WTC11 (cell line): ENCODE measurements at regions not wholly inside any gene's neighbourhood (a gene's known extent, or its start where the extent isn't known, plus 50 kb on each side); places are given as distances from the start of the nearest gene placed in this dataset.

Experiments
- SP1 ChIP-seq: sonication (generic); formaldehyde crosslinking; conservative IDR thresholded peaks from 2 replicates; pipeline ENCODE4 v1.8.1; 2022; ENCODE audit warnings: missing genetic modification reagents
- TF ChIP-seq, protein P1 (sequence below): sonication (generic); formaldehyde crosslinking; IDR thresholded peaks from 2 replicates; pipeline ENCODE4 v1.8.1; 2023; ENCODE audit warnings: mild to moderate bottlenecking, missing genetic modification reagents, moderate library complexity
- TF ChIP-seq, protein P2 (sequence below): fragments of 200-600 bp; IDR thresholded peaks from 2 replicates; pipeline ENCODE4 v1.8.0; 2022; ENCODE audit warnings: antibody characterized with exemption

DNA sequence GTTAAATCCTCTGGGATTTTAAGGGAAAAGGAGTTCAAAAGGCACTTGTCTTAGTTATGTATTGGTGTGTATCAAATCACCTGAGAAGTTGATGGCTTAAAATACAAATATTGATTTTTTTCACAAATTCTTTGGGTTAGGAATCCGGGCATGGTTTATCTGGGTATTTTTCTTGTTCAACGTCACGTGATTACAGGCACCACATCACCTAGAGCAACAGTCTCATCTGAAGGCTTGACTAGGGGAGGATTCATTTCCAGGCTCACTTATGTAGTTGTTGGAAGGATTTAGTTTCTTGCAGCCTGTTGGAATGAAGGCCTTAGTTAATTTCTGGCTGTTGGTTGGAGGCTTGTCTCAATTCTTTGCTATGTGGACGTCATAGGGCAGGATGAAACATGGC is 326.1 kb downstream of the STIM2 start:
- TF ChIP-seq SP1 (CRISPR knock-in tag) = no peak
- TF ChIP-seq, protein P1, sequence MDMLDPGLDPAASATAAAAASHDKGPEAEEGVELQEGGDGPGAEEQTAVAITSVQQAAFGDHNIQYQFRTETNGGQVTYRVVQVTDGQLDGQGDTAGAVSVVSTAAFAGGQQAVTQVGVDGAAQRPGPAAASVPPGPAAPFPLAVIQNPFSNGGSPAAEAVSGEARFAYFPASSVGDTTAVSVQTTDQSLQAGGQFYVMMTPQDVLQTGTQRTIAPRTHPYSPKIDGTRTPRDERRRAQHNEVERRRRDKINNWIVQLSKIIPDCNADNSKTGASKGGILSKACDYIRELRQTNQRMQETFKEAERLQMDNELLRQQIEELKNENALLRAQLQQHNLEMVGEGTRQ (CRISPR knock-in tag) = no peak
- TF ChIP-seq, protein P2, sequence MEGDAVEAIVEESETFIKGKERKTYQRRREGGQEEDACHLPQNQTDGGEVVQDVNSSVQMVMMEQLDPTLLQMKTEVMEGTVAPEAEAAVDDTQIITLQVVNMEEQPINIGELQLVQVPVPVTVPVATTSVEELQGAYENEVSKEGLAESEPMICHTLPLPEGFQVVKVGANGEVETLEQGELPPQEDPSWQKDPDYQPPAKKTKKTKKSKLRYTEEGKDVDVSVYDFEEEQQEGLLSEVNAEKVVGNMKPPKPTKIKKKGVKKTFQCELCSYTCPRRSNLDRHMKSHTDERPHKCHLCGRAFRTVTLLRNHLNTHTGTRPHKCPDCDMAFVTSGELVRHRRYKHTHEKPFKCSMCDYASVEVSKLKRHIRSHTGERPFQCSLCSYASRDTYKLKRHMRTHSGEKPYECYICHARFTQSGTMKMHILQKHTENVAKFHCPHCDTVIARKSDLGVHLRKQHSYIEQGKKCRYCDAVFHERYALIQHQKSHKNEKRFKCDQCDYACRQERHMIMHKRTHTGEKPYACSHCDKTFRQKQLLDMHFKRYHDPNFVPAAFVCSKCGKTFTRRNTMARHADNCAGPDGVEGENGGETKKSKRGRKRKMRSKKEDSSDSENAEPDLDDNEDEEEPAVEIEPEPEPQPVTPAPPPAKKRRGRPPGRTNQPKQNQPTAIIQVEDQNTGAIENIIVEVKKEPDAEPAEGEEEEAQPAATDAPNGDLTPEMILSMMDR = no peak
